Esophagus muscularis mucosa (tissue), 4 donors: ENCODE measurements at regions not wholly inside any gene's neighbourhood (a gene's known extent, or its start where the extent isn't known, plus 50 kb on each side); places are given as distances from the start of the nearest gene placed in this dataset.

ENCODE experiments used
- DNase-seq: peaks from one replicate; pipeline ENCODE4 v3.0.0-alpha.2; 2017; ENCODE audit errors: extremely low spot score
- H3K27ac ChIP-seq, 4 donors: fragments of 200-600 bp; sonication (generic); replicated peaks in 1 of 4; 1 replicate in 3 of 4; 2 replicates in 1 of 4; pipeline ENCODE4 v1.5.1; 2016 to 2019; ENCODE audit warnings: mild to moderate bottlenecking in 1 of 4
- H3K27me3 ChIP-seq, 4 donors: fragments of 200-600 bp; sonication (generic); one replicate each; pipeline versions ENCODE4 v1.5.1 to v1.6.0; 2016 to 2019
- H3K36me3 ChIP-seq, 4 donors: fragments of 200-600 bp; sonication (generic); one replicate each; pipeline ENCODE4 v1.5.1; 2016 to 2019
- H3K4me1 ChIP-seq, 4 donors: fragments of 200-600 bp; sonication (generic); one replicate each; pipeline ENCODE4 v1.5.1; 2016 to 2019
- H3K4me3 ChIP-seq, 4 donors: fragments of 200-600 bp; sonication (generic); 1 replicate in 2 of 4; 2 replicates in 2 of 4; pipeline ENCODE4 v1.5.1; 2016 to 2019; ENCODE audit warnings: mild to moderate bottlenecking in 4 of 4, moderate library complexity in 1 of 4
- H3K9me3 ChIP-seq, 4 donors: fragments of 200-600 bp; sonication (generic); 1 replicate in 3 of 4; 2 replicates in 1 of 4; pipeline ENCODE4 v1.5.1; 2016 to 2019
- EP300 ChIP-seq: sonication (generic); formaldehyde crosslinking; IDR thresholded peaks from one replicate; pipeline ENCODE4 v1.6.1; 2017; ENCODE audit warnings: antibody characterized with exemption
- POLR2A ChIP-seq: fragments of 450-650 bp; IDR thresholded peaks from one replicate; pipeline ENCODE4 v1.6.1; 2017; ENCODE audit warnings: antibody characterized with exemption, moderate library complexity, mild to moderate bottlenecking, low read depth
- POLR2AphosphoS5 ChIP-seq, 2 donors: sonication (generic); formaldehyde crosslinking; IDR thresholded peaks; one replicate each; pipeline ENCODE4 v1.6.1; 2017; ENCODE audit warnings: antibody characterized with exemption in 2 of 2
- WGBS: methylation state at CpG from one replicate; pipeline ENCODE4 v1.1.5; 2018; 5-methylcytosine and 5-hydroxymethylcytosine counted together
- intact Hi-C: fragments of 100-400 bp; cut with DNase I; formaldehyde crosslinking; loops from one replicate; pipeline ENCODE4 v1.15.1; 2023
- TF ChIP-seq, protein P1 (sequence below), 3 experiments: fragments of 200-600 bp in 2 of 3; fragments of 450-650 bp in 1 of 3; sonication (generic) in 2 of 3; IDR thresholded peaks; one replicate each; pipeline ENCODE4 v1.5.1; 2017 to 2019; ENCODE audit warnings: antibody characterized with exemption in 3 of 3, mild to moderate bottlenecking in 2 of 3, moderate library complexity in 1 of 3

DNA sequence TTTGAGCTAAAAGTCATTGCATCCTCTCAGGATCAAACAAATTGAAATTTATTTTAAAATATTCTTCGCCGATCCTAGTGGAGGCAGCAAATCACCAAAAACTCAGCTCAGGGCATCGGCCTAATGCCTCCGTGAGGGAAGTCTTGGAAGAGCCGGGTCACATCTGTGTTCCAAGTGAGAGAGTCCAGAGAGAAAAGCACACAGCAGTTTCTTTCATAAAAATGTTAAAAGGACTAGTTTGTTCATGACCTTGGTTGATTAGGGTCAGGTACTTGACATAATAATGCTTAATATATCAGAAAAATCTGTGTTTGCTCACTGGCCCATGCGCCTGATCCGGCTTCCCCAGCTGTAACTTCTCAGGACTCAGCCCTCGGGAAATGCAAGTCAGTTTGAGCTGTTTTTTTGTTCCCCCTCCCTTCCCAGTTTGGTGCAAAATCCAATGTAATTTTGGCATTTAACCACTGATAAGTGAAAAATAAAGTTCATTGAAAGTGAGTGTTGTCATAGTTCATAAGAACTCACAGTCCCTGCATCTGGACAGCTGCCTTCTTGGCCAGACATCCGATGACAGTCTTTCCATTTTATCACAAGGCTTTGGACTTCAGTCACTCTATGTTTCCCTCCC lies 161.7 kb downstream of the CAND1 start:
- Histone ChIP-seq H3K27ac (peak overlapping the region; percentile 28 to 59 (median 56)), H3K36me3 (no peaks in the 10 kb centered on the region), H3K9me3 (no peaks in the 10 kb centered on the region), H3K4me1 (peaks cover 16 to 63% (median 41%) of the 10 kb centered on the region in 4 donors), H3K4me3 (no peak overlapping the region), H3K27me3 (no peaks in the 10 kb centered on the region)
- no peak for DNase-seq
- intact Hi-C loops = loop anchor here (2.0 kb wide), 1 partner anchor 512 kb away; no protein-coding TSS in a partner anchor
- TF ChIP-seq, protein P1, sequence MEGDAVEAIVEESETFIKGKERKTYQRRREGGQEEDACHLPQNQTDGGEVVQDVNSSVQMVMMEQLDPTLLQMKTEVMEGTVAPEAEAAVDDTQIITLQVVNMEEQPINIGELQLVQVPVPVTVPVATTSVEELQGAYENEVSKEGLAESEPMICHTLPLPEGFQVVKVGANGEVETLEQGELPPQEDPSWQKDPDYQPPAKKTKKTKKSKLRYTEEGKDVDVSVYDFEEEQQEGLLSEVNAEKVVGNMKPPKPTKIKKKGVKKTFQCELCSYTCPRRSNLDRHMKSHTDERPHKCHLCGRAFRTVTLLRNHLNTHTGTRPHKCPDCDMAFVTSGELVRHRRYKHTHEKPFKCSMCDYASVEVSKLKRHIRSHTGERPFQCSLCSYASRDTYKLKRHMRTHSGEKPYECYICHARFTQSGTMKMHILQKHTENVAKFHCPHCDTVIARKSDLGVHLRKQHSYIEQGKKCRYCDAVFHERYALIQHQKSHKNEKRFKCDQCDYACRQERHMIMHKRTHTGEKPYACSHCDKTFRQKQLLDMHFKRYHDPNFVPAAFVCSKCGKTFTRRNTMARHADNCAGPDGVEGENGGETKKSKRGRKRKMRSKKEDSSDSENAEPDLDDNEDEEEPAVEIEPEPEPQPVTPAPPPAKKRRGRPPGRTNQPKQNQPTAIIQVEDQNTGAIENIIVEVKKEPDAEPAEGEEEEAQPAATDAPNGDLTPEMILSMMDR (IDR thresholded peaks at IDR 0.05) = peak; percentile 35 to 55 (median 44)
- TF ChIP-seq EP300 = no peak
- TF ChIP-seq POLR2AphosphoS5 (IDR thresholded peaks at IDR 0.05) = peak; percentile 34 to 66
- WGBS = 52% methylated on average over 9 of the region's 9 CpGs

DNA sequence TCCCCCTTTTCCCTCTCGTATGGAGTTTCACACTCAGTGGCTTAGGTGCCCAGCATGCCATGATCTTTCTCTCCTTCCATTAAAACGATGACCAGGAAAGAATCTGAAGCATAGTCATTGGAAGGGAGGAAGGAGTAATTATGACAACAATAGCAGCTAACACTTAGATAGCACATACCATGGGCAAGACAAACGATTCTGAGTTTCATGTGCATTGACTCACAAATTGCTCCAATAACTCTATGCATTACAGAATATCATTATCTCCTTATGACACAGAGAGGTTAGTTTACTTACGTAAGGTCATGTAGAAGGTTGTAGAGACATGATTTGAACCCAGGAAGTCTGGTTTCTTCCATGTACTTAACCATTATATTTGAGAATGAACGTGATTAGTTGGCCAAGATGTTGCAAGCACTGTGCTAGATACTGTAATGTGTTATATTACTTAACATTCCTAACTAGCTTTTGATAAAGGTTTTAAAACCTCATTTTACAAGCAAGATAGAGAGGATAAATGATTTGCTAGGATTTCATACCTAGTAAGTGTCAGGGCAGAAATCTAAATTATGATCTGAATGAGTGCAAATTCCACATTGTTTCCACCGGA lies 162.4 kb downstream of the CAND1 start:
- Histone ChIP-seq H3K9me3 (no peaks in the 10 kb centered on the region), H3K27me3 (no peaks in the 10 kb centered on the region), H3K27ac (peak overlapping the region; percentile 28 to 59 (median 56)), H3K36me3 (no peaks in the 10 kb centered on the region), H3K4me3 (no peak overlapping the region), H3K4me1 (peaks cover 16 to 59% (median 37%) of the 10 kb centered on the region in 4 donors)
- intact Hi-C loops = loop anchor here (2.0 kb wide), 1 partner anchor 511 kb away; no protein-coding TSS in a partner anchor
- DNase-seq = no peak
- WGBS = 50% methylated on average over 6 of the region's 6 CpGs
- TF ChIP-seq, protein P1 (IDR thresholded peaks at IDR 0.05) = no peak
- TF ChIP-seq POLR2AphosphoS5 (IDR thresholded peaks at IDR 0.05) = no peak
- no peak for TF ChIP-seq EP300
- no peak for TF ChIP-seq POLR2A

DNA sequence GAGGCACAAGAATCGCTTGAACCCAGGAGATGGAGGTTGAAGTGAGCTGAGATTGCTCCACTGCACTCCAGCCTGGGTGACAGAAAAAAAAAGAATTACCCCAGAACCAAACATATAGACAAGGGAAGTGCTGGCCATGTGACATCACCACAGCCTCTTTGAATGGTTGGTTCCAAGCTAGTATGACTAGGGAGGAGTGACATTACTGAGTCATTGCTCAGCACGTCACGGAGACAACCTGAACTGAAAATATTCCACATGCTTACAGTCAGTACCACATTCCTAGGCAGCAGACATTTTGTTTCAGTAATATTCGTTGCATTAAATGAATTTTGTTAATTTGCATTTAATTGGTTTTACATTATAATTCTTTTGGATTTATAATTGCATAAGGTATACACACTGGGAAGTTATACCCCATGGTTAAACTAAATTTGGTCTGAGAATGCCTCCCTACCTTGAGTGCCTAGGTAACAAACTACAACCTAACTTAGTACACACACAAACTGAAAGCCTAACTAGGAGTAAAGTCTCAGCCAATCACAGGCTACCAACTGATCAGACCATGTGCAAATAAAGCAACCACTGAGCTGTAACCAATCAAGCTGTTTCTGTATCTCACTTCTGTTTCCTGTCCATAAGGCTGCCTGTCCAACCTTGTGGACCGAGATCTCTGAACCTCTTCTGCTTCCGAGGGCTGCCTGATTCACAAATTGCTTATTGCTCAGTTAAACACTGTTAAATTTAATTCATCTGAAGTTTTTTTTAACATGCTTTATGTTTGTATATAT lies 164.4 kb downstream of the CAND1 start:
- no peaks in the 10 kb centered on the region for H3K36me3 ChIP-seq
- intact Hi-C loops = no loop called here
- 80% methylated on average over 6 of the region's 6 CpGs for WGBS
- TF ChIP-seq EP300 (no peak), POLR2A (no peak)
- DNase-seq = no peak
- H3K27ac ChIP-seq = no peak overlapping the region
- peaks cover 16 to 59% (median 37%) of the 10 kb centered on the region in 4 donors for H3K4me1 ChIP-seq
- H3K4me3 ChIP-seq = no peak overlapping the region
- no peaks in the 10 kb centered on the region for H3K9me3 ChIP-seq
- no peaks in the 10 kb centered on the region for H3K27me3 ChIP-seq

DNA sequence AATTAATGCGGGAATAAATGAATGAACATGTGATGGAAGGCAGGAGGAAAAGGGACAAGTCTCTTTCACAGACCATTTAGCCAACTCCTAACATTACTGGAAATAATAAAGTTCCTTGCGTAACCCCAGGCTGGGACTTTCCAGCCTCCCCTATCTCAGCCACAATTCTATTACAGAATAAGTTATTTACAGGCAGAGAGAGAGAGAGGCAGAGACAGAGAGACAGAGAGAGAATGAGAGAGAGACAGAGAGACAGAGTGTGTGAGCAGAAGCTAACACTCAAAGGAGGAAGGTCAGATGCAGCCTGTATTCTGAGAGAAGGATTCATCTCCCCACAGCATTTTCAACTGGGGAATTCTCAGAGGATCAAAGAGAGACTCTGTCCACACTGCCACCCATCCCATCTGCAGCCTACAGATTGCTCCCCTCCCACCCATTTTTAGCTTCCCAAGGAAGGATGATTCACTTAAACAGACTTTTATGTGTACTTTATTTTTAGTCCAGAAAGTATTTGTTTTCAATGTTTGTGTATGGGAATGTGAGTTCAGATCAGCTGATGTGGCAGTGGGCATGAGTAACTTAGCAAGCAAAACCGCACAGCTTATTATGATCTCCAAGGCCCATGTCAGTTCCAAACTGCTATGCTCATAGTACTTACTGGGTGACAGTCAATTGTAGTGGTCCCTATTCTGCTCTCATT lies 165.7 kb downstream of the CAND1 start:
- 42% methylated on average over 3 of the region's 3 CpGs for WGBS
- no peak for DNase-seq
- no peak overlapping the region for H3K4me3 ChIP-seq
- no peaks in the 10 kb centered on the region for H3K27me3 ChIP-seq
- H3K36me3 ChIP-seq = no peaks in the 10 kb centered on the region
- TF ChIP-seq, protein P1 (IDR thresholded peaks at IDR 0.05) = no peak
- TF ChIP-seq EP300 (no peak), POLR2A (no peak), POLR2AphosphoS5 (IDR thresholded peaks at IDR 0.05) (no peak)
- H3K4me1 ChIP-seq = peaks cover 16 to 59% (median 37%) of the 10 kb centered on the region in 4 donors
- H3K27ac ChIP-seq = peak overlapping the region; percentile 10 to 34 (median 28)
- no peaks in the 10 kb centered on the region for H3K9me3 ChIP-seq
- intact Hi-C loops = loop anchor here (5.0 kb wide), 1 partner anchor 212 kb away; the partner anchor contains the start of gene DYRK2
